ENCODE measurements at regions not wholly inside any gene's neighbourhood (a gene's known extent, or its start where the extent isn't known, plus 50 kb on each side); places are given as distances from the start of the nearest gene placed in this dataset.

DNA sequence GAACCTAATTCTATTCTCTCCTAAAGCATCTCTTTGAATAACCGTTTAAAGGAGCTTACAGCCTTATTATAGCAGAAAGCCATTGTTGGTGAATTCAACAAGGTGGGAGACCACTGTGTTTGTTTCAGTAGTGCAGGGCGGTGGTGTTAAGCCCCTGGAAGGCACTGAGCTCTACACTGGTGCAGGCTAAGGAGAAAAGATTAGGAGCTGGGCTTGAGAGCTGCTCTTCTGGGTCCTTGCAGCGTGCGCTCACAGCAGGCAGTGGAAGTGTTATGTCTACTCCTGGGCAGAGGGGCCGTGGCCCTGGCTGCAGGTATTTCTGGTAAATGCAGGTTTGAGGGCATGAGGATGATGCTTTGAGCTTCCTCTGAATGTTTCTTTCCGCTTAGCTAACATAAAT lies 361.2 kb downstream of the RNF144B start:
- Histone ChIP-seq H3K27me3 (ENCODE audit: insufficient read depth) (no peaks in the 10 kb centered on the region), H3K27ac (ENCODE audit: low read depth in 2 of 2, low read length in 1 of 2) (no peak overlapping the region), H3K79me2 (ENCODE audit: insufficient read depth) (no peaks in the 10 kb centered on the region), H4K20me1 (ENCODE audit: insufficient read depth) (no peaks in the 10 kb centered on the region), H3F3A (replicated peaks; ENCODE audit: insufficient read depth) (no peaks in the 10 kb centered on the region), H3K9me3 (no peaks in the 10 kb centered on the region), H3K4me1 (ENCODE audit: control insufficient read depth in 1 of 2, insufficient read depth in 2 of 2, low read depth in 1 of 2, low read length in 1 of 2) (no peaks in the 10 kb centered on the region; a peak in 2 of 4 replicates), H3K9ac (no peak overlapping the region), H2AFZ (ENCODE audit: low read depth) (no peak overlapping the region), H3K36me3 (replicated peaks in 1 of 2; ENCODE audit: control insufficient read depth in 1 of 2, insufficient read depth in 2 of 2, low read length in 1 of 2) (no peaks in the 10 kb centered on the region), H3K4me2 (no peak overlapping the region), H3K4me3 (ENCODE audit: low read depth in 2 of 2, low read length in 1 of 2) (no peak overlapping the region), H3K9me2 (no peaks in the 10 kb centered on the region)
- WGBS (ENCODE audit: low lambda C conversion rate) = 15% methylated on average over 5 of the region's 6 CpGs
- ChIA-PET CTCF (interaction anchor here (0.6 to 1.0 kb wide), 3 partner anchors 10 to 1308 kb away, joined by 3 to 4 read pairs (median 3); no protein-coding TSS in a partner anchor), POLR2A (no interaction called here)
- no peak for TF ChIP-seq MEF2A (IDR thresholded peaks at IDR 0.05; ENCODE audit: borderline replicate concordance, low read depth)
- no peak for TF ChIP-seq JUND (IDR thresholded peaks at IDR 0.05)
- no peak for TF ChIP-seq POLR2AphosphoS5 (IDR thresholded peaks at IDR 0.05; ENCODE audit: low read depth, low read length)
- no peak for TF ChIP-seq TAF1 (IDR thresholded peaks at IDR 0.05; ENCODE audit: borderline replicate concordance, low read depth, low read length)
- TF ChIP-seq SIN3A (IDR thresholded peaks at IDR 0.05; ENCODE audit: borderline replicate concordance, low read depth, low read length) = no peak
- no peak for TF ChIP-seq IRF3 (IDR thresholded peaks at IDR 0.05; ENCODE audit: low read depth, low read length)
- TF ChIP-seq RCOR1 (IDR thresholded peaks at IDR 0.05; ENCODE audit: low read length) = no peak
- TF ChIP-seq, protein P1, sequence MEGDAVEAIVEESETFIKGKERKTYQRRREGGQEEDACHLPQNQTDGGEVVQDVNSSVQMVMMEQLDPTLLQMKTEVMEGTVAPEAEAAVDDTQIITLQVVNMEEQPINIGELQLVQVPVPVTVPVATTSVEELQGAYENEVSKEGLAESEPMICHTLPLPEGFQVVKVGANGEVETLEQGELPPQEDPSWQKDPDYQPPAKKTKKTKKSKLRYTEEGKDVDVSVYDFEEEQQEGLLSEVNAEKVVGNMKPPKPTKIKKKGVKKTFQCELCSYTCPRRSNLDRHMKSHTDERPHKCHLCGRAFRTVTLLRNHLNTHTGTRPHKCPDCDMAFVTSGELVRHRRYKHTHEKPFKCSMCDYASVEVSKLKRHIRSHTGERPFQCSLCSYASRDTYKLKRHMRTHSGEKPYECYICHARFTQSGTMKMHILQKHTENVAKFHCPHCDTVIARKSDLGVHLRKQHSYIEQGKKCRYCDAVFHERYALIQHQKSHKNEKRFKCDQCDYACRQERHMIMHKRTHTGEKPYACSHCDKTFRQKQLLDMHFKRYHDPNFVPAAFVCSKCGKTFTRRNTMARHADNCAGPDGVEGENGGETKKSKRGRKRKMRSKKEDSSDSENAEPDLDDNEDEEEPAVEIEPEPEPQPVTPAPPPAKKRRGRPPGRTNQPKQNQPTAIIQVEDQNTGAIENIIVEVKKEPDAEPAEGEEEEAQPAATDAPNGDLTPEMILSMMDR (IDR thresholded peaks at IDR 0.05) = no peak
- TF ChIP-seq MXI1 (IDR thresholded peaks at IDR 0.05; ENCODE audit: low read depth, low read length) = no peak
- TF ChIP-seq ELF1 (IDR thresholded peaks at IDR 0.05) = no peak
- DNase-seq = no peak

GRCh38 chr6:18752278-18753068 lies 365.3 kb downstream of the RNF144B start:
- no peak overlapping the region for H2AFZ ChIP-seq (ENCODE audit: low read depth)
- no peak overlapping the region for H3K27ac ChIP-seq (ENCODE audit: low read depth in 2 of 2, low read length in 1 of 2)
- H3K4me3 ChIP-seq (ENCODE audit: low read depth in 2 of 2, low read length in 1 of 2) = no peak overlapping the region
- H3K9me2 ChIP-seq = no peaks in the 10 kb centered on the region
- no peak for DNase-seq
- no peaks in the 10 kb centered on the region for H3K79me2 ChIP-seq (ENCODE audit: insufficient read depth)
- WGBS (ENCODE audit: low lambda C conversion rate) = 12% methylated on average over 5 of the region's 5 CpGs
- POLR2A ChIA-PET = no interaction called here
- no peaks in the 10 kb centered on the region; a peak in 2 of 4 replicates for H3K4me1 ChIP-seq (ENCODE audit: control insufficient read depth in 1 of 2, insufficient read depth in 2 of 2, low read depth in 1 of 2, low read length in 1 of 2)
- no peaks in the 10 kb centered on the region for H3K36me3 ChIP-seq (replicated peaks in 1 of 2; ENCODE audit: control insufficient read depth in 1 of 2, insufficient read depth in 2 of 2, low read length in 1 of 2)
- no peaks in the 10 kb centered on the region for H4K20me1 ChIP-seq (ENCODE audit: insufficient read depth)
- no peaks in the 10 kb centered on the region for H3F3A ChIP-seq (replicated peaks; ENCODE audit: insufficient read depth)
- no peak overlapping the region for H3K4me2 ChIP-seq
- CTCF ChIA-PET = no interaction called here
- H3K27me3 ChIP-seq (ENCODE audit: insufficient read depth) = no peaks in the 10 kb centered on the region
- H3K9me3 ChIP-seq = no peaks in the 10 kb centered on the region
- no peak overlapping the region for H3K9ac ChIP-seq
- no peak for TF ChIP-seq NFIC (IDR thresholded peaks at IDR 0.05; ENCODE audit: borderline replicate concordance)
- no peak for TF ChIP-seq TEAD4 (IDR thresholded peaks at IDR 0.05; ENCODE audit: borderline replicate concordance, insufficient read depth)
- no peak for TF ChIP-seq MXI1 (IDR thresholded peaks at IDR 0.05; ENCODE audit: low read depth, low read length)
- no peak for TF ChIP-seq EP300 (IDR thresholded peaks at IDR 0.05; ENCODE audit: borderline replicate concordance in 1 of 2, low read depth in 1 of 2, low read length in 1 of 2)
- TF ChIP-seq CHD2 (IDR thresholded peaks at IDR 0.05; ENCODE audit: low read length, partially characterized antibody) = no peak
- no peak for TF ChIP-seq RCOR1 (IDR thresholded peaks at IDR 0.05; ENCODE audit: low read length)
- no peak for TF ChIP-seq ZBTB33 (IDR thresholded peaks at IDR 0.05; ENCODE audit: borderline replicate concordance, low read depth)
- TF ChIP-seq REST (IDR thresholded peaks at IDR 0.05; ENCODE audit: low read depth, low read length) = no peak
- TF ChIP-seq, protein P2, sequence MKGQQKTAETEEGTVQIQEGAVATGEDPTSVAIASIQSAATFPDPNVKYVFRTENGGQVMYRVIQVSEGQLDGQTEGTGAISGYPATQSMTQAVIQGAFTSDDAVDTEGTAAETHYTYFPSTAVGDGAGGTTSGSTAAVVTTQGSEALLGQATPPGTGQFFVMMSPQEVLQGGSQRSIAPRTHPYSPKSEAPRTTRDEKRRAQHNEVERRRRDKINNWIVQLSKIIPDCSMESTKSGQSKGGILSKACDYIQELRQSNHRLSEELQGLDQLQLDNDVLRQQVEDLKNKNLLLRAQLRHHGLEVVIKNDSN (IDR thresholded peaks at IDR 0.05; ENCODE audit: borderline replicate concordance, low read depth) = no peak
